Endothelial cell of umbilical vein (primary cell): ENCODE measurements at regions not wholly inside any gene's neighbourhood (a gene's known extent, or its start where the extent isn't known, plus 50 kb on each side); places are given as distances from the start of the nearest gene placed in this dataset.

ENCODE experiments used
- CTCF ChIP-seq, 2 donors: IDR thresholded peaks; 1 replicate in 1 of 2; 2 replicates in 1 of 2; pipeline ENCODE4 v1.5.1; 2011; ENCODE audit warnings: low read length in 2 of 2, mild to moderate bottlenecking in 2 of 2, moderate library complexity in 2 of 2, control low read depth in 1 of 2, inconsistent platforms in 1 of 2, low read depth in 1 of 2; ENCODE audit not compliant: insufficient read depth in 1 of 2; ENCODE audit errors: extremely low read depth in 1 of 2
- EZH2 ChIP-seq: IDR thresholded peaks from 2 replicates; pipeline ENCODE4 v1.6.1; 2012; ENCODE audit warnings: borderline replicate concordance, low read depth, mild to moderate bottlenecking, moderate library complexity, low read length, inconsistent platforms; ENCODE audit not compliant: severe bottlenecking
- JUN ChIP-seq: IDR thresholded peaks from 2 replicates; pipeline ENCODE4 v1.6.1; 2011; ENCODE audit warnings: borderline replicate concordance, low read depth; ENCODE audit not compliant: insufficient read length, insufficient read depth
- POLR2A ChIP-seq: IDR thresholded peaks from 2 replicates; pipeline ENCODE4 v1.6.1; 2012; ENCODE audit warnings: low read depth, mild to moderate bottlenecking, control low read depth, low read length
- POLR2AphosphoS5 ChIP-seq: IDR thresholded peaks from 2 replicates; pipeline ENCODE4 v1.6.1; 2012; ENCODE audit warnings: low read depth, mild to moderate bottlenecking, control low read depth, low read length, moderate library complexity; ENCODE audit not compliant: insufficient read depth

- no peak for TF ChIP-seq CTCF (IDR thresholded peaks at IDR 0.05; ENCODE audit: extremely low read depth in 1 of 2, insufficient read depth in 1 of 2, low read depth in 1 of 2, low read length in 2 of 2)
- no peak for TF ChIP-seq POLR2A
- no peak for TF ChIP-seq POLR2AphosphoS5
- TF ChIP-seq JUN = no peak
- TF ChIP-seq EZH2 = no peak
These were observed 92.9 kb downstream of the NPIPB11 start for GRCh38 chr16:29313559-29314048.
